OCI-LY1 (cell line): ENCODE measurements at regions not wholly inside any gene's neighbourhood (a gene's known extent, or its start where the extent isn't known, plus 50 kb on each side); places are given as distances from the start of the nearest gene placed in this dataset.

Experiments
- EZH2 ChIP-seq: fragments of 200-600 bp; sonication (generic), shearing (Covaris generic); IDR thresholded peaks from 2 replicates; pipeline ENCODE4 v1.8.0; 2017; ENCODE audit warnings: borderline replicate concordance, mixed run types, mild to moderate bottlenecking, antibody characterized with exemption, low read length, moderate library complexity, mixed read lengths
- TF ChIP-seq, protein P1 (sequence below): fragments of 200-600 bp; sonication (generic), shearing (Covaris generic); IDR thresholded peaks from 2 replicates; pipeline ENCODE4 v1.5.1; 2017; ENCODE audit warnings: mild to moderate bottlenecking, antibody characterized with exemption, low read length, moderate library complexity, mixed read lengths

DNA sequence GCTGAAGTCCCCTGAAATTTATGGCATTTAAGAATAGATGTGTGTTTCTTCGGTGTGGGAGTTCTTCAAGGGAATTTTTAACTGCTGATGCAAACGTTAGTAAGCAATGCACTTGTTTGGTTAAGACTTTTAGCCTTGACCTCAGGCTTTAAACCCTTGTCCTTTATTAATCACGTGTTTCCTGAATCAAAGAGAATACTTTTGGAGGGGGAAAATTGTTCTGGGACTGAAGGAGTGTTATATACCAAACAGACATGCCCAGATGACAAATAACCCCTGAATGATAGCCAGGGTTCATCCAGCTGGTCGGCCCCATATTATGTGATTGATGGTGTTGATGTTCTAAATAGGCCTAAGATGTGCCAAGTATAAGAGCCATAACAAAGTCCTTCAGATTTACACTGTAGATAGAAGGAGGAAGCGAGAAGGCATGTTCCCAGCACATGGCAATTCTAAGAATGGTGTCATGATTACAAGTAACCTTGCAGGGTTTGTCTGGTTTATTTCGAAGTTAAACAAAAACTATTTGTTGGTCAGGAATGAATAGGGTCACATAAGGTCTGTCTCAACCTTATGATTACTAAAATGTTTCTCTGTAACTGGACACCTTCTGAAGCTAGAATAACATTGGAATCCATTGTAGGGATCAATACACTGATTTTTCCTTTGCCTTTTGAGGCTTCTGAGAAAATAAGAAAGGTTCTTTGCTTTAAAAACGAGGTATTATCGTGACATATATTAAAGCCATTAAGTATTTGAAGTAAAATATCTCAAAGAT lies 124.2 kb upstream of the SEM1 start:
- TF ChIP-seq, protein P1, sequence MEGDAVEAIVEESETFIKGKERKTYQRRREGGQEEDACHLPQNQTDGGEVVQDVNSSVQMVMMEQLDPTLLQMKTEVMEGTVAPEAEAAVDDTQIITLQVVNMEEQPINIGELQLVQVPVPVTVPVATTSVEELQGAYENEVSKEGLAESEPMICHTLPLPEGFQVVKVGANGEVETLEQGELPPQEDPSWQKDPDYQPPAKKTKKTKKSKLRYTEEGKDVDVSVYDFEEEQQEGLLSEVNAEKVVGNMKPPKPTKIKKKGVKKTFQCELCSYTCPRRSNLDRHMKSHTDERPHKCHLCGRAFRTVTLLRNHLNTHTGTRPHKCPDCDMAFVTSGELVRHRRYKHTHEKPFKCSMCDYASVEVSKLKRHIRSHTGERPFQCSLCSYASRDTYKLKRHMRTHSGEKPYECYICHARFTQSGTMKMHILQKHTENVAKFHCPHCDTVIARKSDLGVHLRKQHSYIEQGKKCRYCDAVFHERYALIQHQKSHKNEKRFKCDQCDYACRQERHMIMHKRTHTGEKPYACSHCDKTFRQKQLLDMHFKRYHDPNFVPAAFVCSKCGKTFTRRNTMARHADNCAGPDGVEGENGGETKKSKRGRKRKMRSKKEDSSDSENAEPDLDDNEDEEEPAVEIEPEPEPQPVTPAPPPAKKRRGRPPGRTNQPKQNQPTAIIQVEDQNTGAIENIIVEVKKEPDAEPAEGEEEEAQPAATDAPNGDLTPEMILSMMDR = no peak
- TF ChIP-seq EZH2 = no peak
